GM12878 (cell line): ENCODE measurements at regions not wholly inside any gene's neighbourhood (a gene's known extent, or its start where the extent isn't known, plus 50 kb on each side); places are given as distances from the start of the nearest gene placed in this dataset.

Experiments used
- ATAC-seq: fragments of 200-7000 bp; cut with Tn5 transposase; 3 replicates; pipeline ENCODE4 v1.9.1; 2020; ENCODE audit warnings: mild to moderate bottlenecking, moderate library complexity
- BruUV-seq: library from RNA; stranded (reverse); fragments of 400-500 nt; replicated peaks from 2 replicates; lab custom pipeline; 2021; lab: Mats Ljungman, UMichigan
- CTCF ChIA-PET: fragments of 300-600 bp; sonication (Branson Sonifier 250); formaldehyde crosslinking; extraction: SDS; loops from one replicate; lab custom pipeline; 2021; ENCODE audit warnings: inconsistent platforms; lab: Yijun Ruan, JAX
- POLR2A ChIA-PET: fragments of 350-600 bp; formaldehyde crosslinking; extraction: SDS; loops from one replicate; lab custom pipeline; 2021; ENCODE audit warnings: inconsistent platforms; lab: Charles Lee
- RAD21 ChIA-PET: fragments of 300-600 bp; sonication (Branson Sonifier 250); formaldehyde crosslinking; loops from one replicate; lab custom pipeline; 2023; ENCODE audit warnings: antibody characterized with exemption; ENCODE audit not compliant: unreplicated experiment; lab: Charles Lee
- SMC1A ChIA-PET: fragments of 300-600 bp; sonication (Branson Sonifier 250); formaldehyde crosslinking; loops from one replicate; lab custom pipeline; 2023; ENCODE audit not compliant: unreplicated experiment, uncharacterized antibody; lab: Charles Lee
- DNase-seq: peaks from one replicate; pipeline ENCODE4 v3.0.0-alpha.2; 2011; ENCODE audit warnings: low read depth, low spot score
- FAIRE-seq: peaks from 3 replicates; lab custom pipeline; 2011; peaks lifted over from hg19 to GRCh38; lab: Jason Lieb, UNC
- H2AFZ ChIP-seq: 2 replicates; pipeline ENCODE4 v1.6.0; 2011; ENCODE audit warnings: low read depth, low read length, control low read depth; ENCODE audit not compliant: control insufficient read depth
- H3K27ac ChIP-seq: 2 replicates; pipeline ENCODE4 v1.5.1; 2011; ENCODE audit warnings: control low read depth; ENCODE audit not compliant: control insufficient read depth, insufficient read depth
- H3K27me3 ChIP-seq, 2 experiments: replicated peaks in 1 of 2; 2 replicates each; pipeline versions ENCODE4 v1.6.0 to v1.6.1; 2011; ENCODE audit warnings: low read length in 1 of 2; ENCODE audit not compliant: control insufficient read depth in 2 of 2, insufficient read depth in 2 of 2
- H3K36me3 ChIP-seq, 2 experiments: 2 replicates each; pipeline ENCODE4 v1.5.1; 2011; ENCODE audit warnings: low read length in 1 of 2; ENCODE audit not compliant: control insufficient read depth in 2 of 2, insufficient read depth in 2 of 2
- H3K4me1 ChIP-seq: 2 replicates; pipeline ENCODE4 v1.6.1; 2011; ENCODE audit warnings: mild to moderate bottlenecking, low read length, moderate library complexity, mixed read lengths; ENCODE audit not compliant: control insufficient read depth, insufficient read depth
- H3K4me2 ChIP-seq: 2 replicates; pipeline ENCODE4 v1.6.0; 2011; ENCODE audit warnings: control low read depth; ENCODE audit not compliant: control insufficient read depth, insufficient read depth
- H3K4me3 ChIP-seq: fragments of 200-600 bp; sonication (generic); 2 replicates; pipeline ENCODE4 v1.5.1; 2016
- H3K79me2 ChIP-seq: 2 replicates; pipeline ENCODE4 v1.6.0; 2011; ENCODE audit warnings: low read length; ENCODE audit not compliant: control insufficient read depth, insufficient read depth
- H3K9ac ChIP-seq: 2 replicates; pipeline ENCODE4 v1.8.0; 2011; ENCODE audit warnings: low read length, control low read depth, mixed read lengths; ENCODE audit not compliant: control insufficient read depth, insufficient read depth
- H3K9me3 ChIP-seq: replicated peaks from 3 replicates; pipeline ENCODE4 v1.5.1; 2011; ENCODE audit warnings: mild to moderate bottlenecking, low read length; ENCODE audit not compliant: control insufficient read depth, insufficient read depth
- H4K20me1 ChIP-seq: 2 replicates; pipeline ENCODE4 v1.6.0; 2011; ENCODE audit not compliant: control insufficient read depth, insufficient read depth
- CREM ChIP-seq: IDR thresholded peaks from 2 replicates; pipeline ENCODE4 v1.6.1; 2014; ENCODE audit warnings: antibody characterized with exemption, low read depth
- EED ChIP-seq: sonication (generic); IDR thresholded peaks from 2 replicates; pipeline ENCODE4 v1.6.1; 2016; ENCODE audit warnings: antibody characterized with exemption, low read depth
- ESRRA ChIP-seq: IDR thresholded peaks from 2 replicates; pipeline ENCODE4 v1.6.1; 2012; ENCODE audit warnings: mild to moderate bottlenecking, low read length, improper control_type of control experiment
- NFIC ChIP-seq: IDR thresholded peaks from 2 replicates; pipeline ENCODE4 v1.6.1; 2012; ENCODE audit warnings: low read depth, mild to moderate bottlenecking, inconsistent platforms, low read length, moderate library complexity
- PAX5 ChIP-seq: IDR thresholded peaks from 2 replicates; pipeline ENCODE4 v1.6.1; 2011; ENCODE audit warnings: low read depth, low read length, borderline replicate concordance
- RCOR1 ChIP-seq: conservative IDR thresholded peaks from 2 replicates; pipeline ENCODE4 v1.6.1; 2012; ENCODE audit warnings: low read depth, low read length, improper control_type of control experiment
- SUZ12 ChIP-seq: fragments of 200-600 bp; sonication (generic); IDR thresholded peaks from one replicate; pipeline ENCODE4 v1.6.1; 2018; ENCODE audit warnings: antibody characterized with exemption, mild to moderate bottlenecking; ENCODE audit not compliant: unreplicated experiment
- ZBTB4 ChIP-seq: fragments of 450-650 bp; formaldehyde crosslinking; IDR thresholded peaks from 2 replicates; pipeline ENCODE4 v1.4.0; 2022; ENCODE audit warnings: mild to moderate bottlenecking, moderate library complexity
- ZNF384 ChIP-seq: IDR thresholded peaks from 2 replicates; pipeline ENCODE4 v1.6.1; 2012; ENCODE audit warnings: low read depth, mild to moderate bottlenecking, low read length, improper control_type of control experiment, borderline replicate concordance
- WGBS: methylation state at CpG from one replicate; pipeline ENCODE4 v1.1.6; 2016; ENCODE audit warnings: low lambda C conversion rate; ENCODE audit not compliant: insufficient replicate concordance, insufficient coverage; ENCODE audit errors: missing lambda C conversion rate; 5-methylcytosine and 5-hydroxymethylcytosine counted together
- in situ Hi-C: fragments of 300-500 bp; cut with MboI; formaldehyde crosslinking; loops from 9 replicates; pipeline ENCODE4 v1.14.3; 2018; ENCODE audit warnings: mixed read lengths
- intact Hi-C: fragments of 100-400 bp; cut with micrococcal nuclease; formaldehyde crosslinking; loops from one replicate; pipeline ENCODE4 v1.14.2; 2022; ENCODE audit not compliant: unreplicated experiment
- TF ChIP-seq, protein P1 (sequence below): fragments of 150-350 bp; IDR thresholded peaks from 2 replicates; pipeline ENCODE4 v1.6.1; 2014; ENCODE audit warnings: mild to moderate bottlenecking, low read depth, low read length

GRCh38 chrX:113048480-113048879 is 207.8 kb upstream of the AMOT start:
- no peak for FAIRE-seq
- H4K20me1 ChIP-seq, result no peaks in the 10 kb centered on the region
- no peak for ATAC-seq
- no peak overlapping the region for H3K9ac ChIP-seq
- no peak overlapping the region for H3K4me2 ChIP-seq
- CTCF ChIA-PET, result no interaction called here
- no peaks in the 10 kb centered on the region for H3K36me3 ChIP-seq
- no TSS peak for BruUV-seq
- peaks cover 0 to 2% of the 10 kb centered on the region in 2 experiments; a peak in 1 of 4 replicates for H3K27me3 ChIP-seq
- H3K79me2 ChIP-seq, result no peaks in the 10 kb centered on the region
- no peaks in the 10 kb centered on the region for H3K9me3 ChIP-seq
- in situ Hi-C loops (no loop called here), intact Hi-C loops (no loop called here)
- POLR2A ChIA-PET, result no interaction called here
- H3K4me3 ChIP-seq, result no peak overlapping the region
- DNase-seq, result no peak
- H3K4me1 ChIP-seq, result no peaks in the 10 kb centered on the region
- 47% methylated on average over 2 of the region's 2 CpGs for WGBS
- H3K27ac ChIP-seq, result no peak overlapping the region
- RAD21 ChIA-PET, result no interaction called here
- SMC1A ChIA-PET, result no interaction called here
- no peak for TF ChIP-seq ZBTB4 (CRISPR knock-in tag)
- TF ChIP-seq, all 136 proteins: peak for 0
- no peak overlapping the region for H2AFZ ChIP-seq

GRCh38 chrX:113033966-113034680 is 193.5 kb upstream of the AMOT start:
- SMC1A ChIA-PET, result no interaction called here
- CTCF ChIA-PET, result no interaction called here
- no peaks in the 10 kb centered on the region for H3K4me1 ChIP-seq
- no peak overlapping the region for H3K9ac ChIP-seq
- no peak for DNase-seq
- H3K9me3 ChIP-seq, result no peaks in the 10 kb centered on the region
- TF ChIP-seq RCOR1 (no peak), EED (no peak), ZNF384 (no peak), CREM (no peak), ESRRA (no peak), PAX5 (no peak), NFIC (no peak), SUZ12 (no peak)
- TF ChIP-seq, protein P1, sequence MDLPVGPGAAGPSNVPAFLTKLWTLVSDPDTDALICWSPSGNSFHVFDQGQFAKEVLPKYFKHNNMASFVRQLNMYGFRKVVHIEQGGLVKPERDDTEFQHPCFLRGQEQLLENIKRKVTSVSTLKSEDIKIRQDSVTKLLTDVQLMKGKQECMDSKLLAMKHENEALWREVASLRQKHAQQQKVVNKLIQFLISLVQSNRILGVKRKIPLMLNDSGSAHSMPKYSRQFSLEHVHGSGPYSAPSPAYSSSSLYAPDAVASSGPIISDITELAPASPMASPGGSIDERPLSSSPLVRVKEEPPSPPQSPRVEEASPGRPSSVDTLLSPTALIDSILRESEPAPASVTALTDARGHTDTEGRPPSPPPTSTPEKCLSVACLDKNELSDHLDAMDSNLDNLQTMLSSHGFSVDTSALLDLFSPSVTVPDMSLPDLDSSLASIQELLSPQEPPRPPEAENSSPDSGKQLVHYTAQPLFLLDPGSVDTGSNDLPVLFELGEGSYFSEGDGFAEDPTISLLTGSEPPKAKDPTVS, result no peak
- no TSS peak for BruUV-seq
- H3K36me3 ChIP-seq, result no peaks in the 10 kb centered on the region
- H3K27me3 ChIP-seq, result no peaks in the 10 kb centered on the region
- no peak overlapping the region for H3K4me3 ChIP-seq
- no peaks in the 10 kb centered on the region for H4K20me1 ChIP-seq
- WGBS, result 12% methylated on average over 3 of the region's 3 CpGs
- in situ Hi-C loops, result no loop called here
- no peak for FAIRE-seq
- H3K79me2 ChIP-seq, result no peaks in the 10 kb centered on the region
- ATAC-seq, result no peak
- H3K4me2 ChIP-seq, result no peak overlapping the region
- H3K27ac ChIP-seq, result no peak overlapping the region
- RAD21 ChIA-PET, result no interaction called here
- H2AFZ ChIP-seq, result no peak overlapping the region
- intact Hi-C loops, result no loop called here
- POLR2A ChIA-PET, result no interaction called here
